ENCODE measurements at regions not wholly inside any gene's neighbourhood (a gene's known extent, or its start where the extent isn't known, plus 50 kb on each side); places are given as distances from the start of the nearest gene placed in this dataset.

GRCh38 chr20:25135031-25135430 is 53.1 kb upstream of the VSX1 start:
- intact Hi-C loops (cut with DNase I) = no loop called here
- ATAC-seq = no peak
- no peak for DNase-seq (ENCODE audit: missing footprints)

DNA sequence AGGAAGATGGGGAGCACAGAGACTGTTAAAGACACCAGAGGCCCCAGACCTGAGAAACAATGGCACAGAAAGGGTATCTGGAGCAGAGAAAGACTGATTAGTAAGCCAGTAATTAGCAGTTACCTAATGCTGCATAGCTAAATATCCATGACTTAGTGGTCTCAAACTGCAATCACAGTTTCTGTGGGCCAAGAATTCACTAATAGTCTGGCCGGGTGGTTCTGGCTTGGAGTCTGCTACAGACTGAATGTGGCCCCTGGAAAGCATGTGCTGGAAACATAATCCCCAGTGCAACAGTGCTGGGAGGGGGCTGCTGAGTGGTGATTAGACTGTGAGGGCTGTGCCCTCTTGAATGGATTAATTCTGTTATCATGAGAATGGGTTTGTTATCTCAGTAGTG is 54.1 kb upstream of the VSX1 start:
- DNase-seq (ENCODE audit: missing footprints) (no peak), ATAC-seq (no peak)
- intact Hi-C loops (cut with DNase I) = no loop called here

DNA sequence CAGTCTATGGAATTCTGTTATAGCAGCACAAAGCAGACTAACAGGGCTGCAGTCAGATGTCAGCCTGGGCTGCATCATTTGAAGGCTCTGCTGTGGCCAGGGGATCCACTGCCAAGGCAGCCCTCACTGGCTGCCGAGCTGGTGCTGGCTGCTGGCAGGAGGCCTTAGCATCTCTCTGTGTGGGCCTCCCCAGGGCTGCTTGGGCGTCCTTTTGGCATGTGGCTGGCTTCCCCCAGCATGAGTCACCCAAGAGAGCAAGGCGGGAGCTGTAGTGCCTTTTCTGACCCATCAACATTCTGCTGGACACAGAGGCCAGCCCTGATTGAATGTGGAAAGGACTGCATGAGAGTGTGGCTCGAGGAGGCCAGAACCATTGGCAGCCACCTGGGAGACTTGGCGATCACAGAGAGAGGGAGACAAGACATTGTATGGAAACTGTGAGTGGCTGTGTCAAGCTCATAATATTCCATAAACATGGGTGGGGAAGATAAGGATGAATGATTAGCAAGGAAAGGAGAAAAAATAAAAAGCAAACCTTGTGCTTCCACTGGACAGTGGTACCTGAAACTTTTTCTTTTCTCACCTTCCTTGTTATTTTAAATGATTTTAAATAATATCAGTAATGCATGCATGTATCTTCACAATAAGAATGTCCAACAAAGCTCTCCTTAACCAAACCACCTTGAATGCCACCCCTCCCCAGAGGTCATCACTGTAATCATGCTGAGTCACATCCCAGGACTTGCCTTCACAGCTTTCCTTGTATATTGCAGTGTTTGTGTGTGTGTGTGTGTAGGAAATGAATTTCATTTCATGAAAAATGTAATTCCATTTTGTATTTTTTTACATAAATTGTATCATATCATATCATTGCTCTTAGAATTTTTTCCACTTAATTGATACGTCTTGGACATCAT is 55.0 kb upstream of the VSX1 start:
- intact Hi-C loops (cut with DNase I) = no loop called here
- ATAC-seq = peak; percentile 94
- peak; percentile 86 for DNase-seq (ENCODE audit: missing footprints)

GRCh38 chr20:25139029-25139705 is 56.3 kb upstream of the ENTPD6 start:
- ATAC-seq (no peak), DNase-seq (ENCODE audit: missing footprints) (no peak)
- intact Hi-C loops (cut with DNase I) = no loop called here

- no peak for ATAC-seq
- DNase-seq (ENCODE audit: missing footprints) = no peak
- intact Hi-C loops (cut with DNase I) = no loop called here
Measured at GRCh38 chr20:25140968-25141367, 54.5 kb upstream of the ENTPD6 start.

- DNase-seq (ENCODE audit: missing footprints) = no peak
- no peak for ATAC-seq
- intact Hi-C loops (cut with DNase I) = no loop called here
Measured at GRCh38 chr20:25142435-25142834, 53.1 kb upstream of the ENTPD6 start.

- intact Hi-C loops (cut with DNase I) = no loop called here
- no peak for DNase-seq (ENCODE audit: missing footprints)
- ATAC-seq = peak; percentile 61
Measured at GRCh38 chr20:25145131-25145530, 50.4 kb upstream of the ENTPD6 start.

Measured in Right ventricle myocardium inferior (tissue), 1 donor.